CD14-positive monocyte (primary cell): ENCODE measurements at regions not wholly inside any gene's neighbourhood (a gene's known extent, or its start where the extent isn't known, plus 50 kb on each side); places are given as distances from the start of the nearest gene placed in this dataset.

Source experiments
- DNase-seq, 3 donors: peaks; one replicate each; pipeline ENCODE4 v3.0.0-alpha.2; 2011 to 2022
- H2AFZ ChIP-seq: 2 replicates; pipeline ENCODE4 v1.6.0; 2012; ENCODE audit warnings: mild to moderate bottlenecking, low read depth, low read length, inconsistent platforms; ENCODE audit not compliant: insufficient read depth, poor library complexity, severe bottlenecking
- H3K27ac ChIP-seq, 2 donors: 1 replicate in 1 of 2; 2 replicates in 1 of 2; pipeline ENCODE4 v1.5.1; 2012 to 2013; ENCODE audit warnings: low read length in 2 of 2, control low read depth in 1 of 2, inconsistent platforms in 1 of 2, low read depth in 1 of 2, mild to moderate bottlenecking in 1 of 2
- H3K27me3 ChIP-seq, 2 donors: one replicate each; pipeline versions ENCODE4 v1.6.0 to v1.6.1; 2011 to 2013; ENCODE audit warnings: low read length in 2 of 2; ENCODE audit not compliant: control insufficient read depth in 2 of 2, insufficient read depth in 2 of 2
- H3K36me3 ChIP-seq, 2 donors: replicated peaks in 1 of 2; 1 replicate in 1 of 2; 2 replicates in 1 of 2; pipeline versions ENCODE4 v1.5.1 to v1.6.1; 2012 to 2013; ENCODE audit warnings: low read length in 2 of 2, control low read depth in 1 of 2, inconsistent platforms in 1 of 2, mild to moderate bottlenecking in 1 of 2; ENCODE audit not compliant: insufficient read depth in 2 of 2, control insufficient read depth in 1 of 2
- H3K4me1 ChIP-seq, 2 donors: 1 replicate in 1 of 2; 2 replicates in 1 of 2; pipeline versions ENCODE4 v1.5.1 to v1.6.1; 2012 to 2013; ENCODE audit warnings: low read length in 2 of 2, control low read depth in 1 of 2, inconsistent platforms in 1 of 2, mild to moderate bottlenecking in 1 of 2, moderate library complexity in 1 of 2; ENCODE audit not compliant: insufficient read depth in 2 of 2, control insufficient read depth in 1 of 2
- H3K4me2 ChIP-seq: replicated peaks from 2 replicates; pipeline ENCODE3; 2012; ENCODE audit warnings: low read length, moderate library complexity, mild to moderate bottlenecking; ENCODE audit not compliant: poor library complexity, severe bottlenecking; ENCODE audit errors: extremely low read depth
- H3K4me3 ChIP-seq, 3 experiments: fragments of 200-600 bp in 1 of 3; sonication (generic) in 1 of 3; replicated peaks in 1 of 3; 1 replicate in 2 of 3; 2 replicates in 1 of 3; pipeline ENCODE4 v1.5.1; 2011 to 2013; ENCODE audit warnings: low read length in 3 of 3, mild to moderate bottlenecking in 3 of 3, control low read depth in 2 of 3, low read depth in 2 of 3, inconsistent platforms in 1 of 3, moderate library complexity in 1 of 3
- H3K79me2 ChIP-seq: 2 replicates; pipeline ENCODE4 v1.6.0; 2012; ENCODE audit warnings: mild to moderate bottlenecking, control low read depth, inconsistent platforms, low read length, moderate library complexity; ENCODE audit not compliant: insufficient read depth
- H3K9ac ChIP-seq: 2 replicates; pipeline ENCODE4 v1.6.0; 2017; ENCODE audit warnings: low read length, mild to moderate bottlenecking; ENCODE audit not compliant: insufficient read depth, poor library complexity, severe bottlenecking
- H3K9me3 ChIP-seq, 2 donors: replicated peaks in 1 of 2; 1 replicate in 1 of 2; 2 replicates in 1 of 2; pipeline versions ENCODE4 v1.5.1 to v1.6.1; 2012 to 2013; ENCODE audit warnings: low read length in 2 of 2, control low read depth in 1 of 2; ENCODE audit not compliant: control insufficient read depth in 1 of 2, insufficient read depth in 1 of 2
- H4K20me1 ChIP-seq: 2 replicates; pipeline ENCODE4 v1.6.0; 2012; ENCODE audit warnings: mild to moderate bottlenecking, low read length, control low read depth, moderate library complexity; ENCODE audit not compliant: insufficient read depth
- H3K27ac Mint-ChIP-seq, 7 donors: one replicate each; pipeline ENCODE4 v1.8.0; 2020; ENCODE audit warnings: mild to moderate bottlenecking in 7 of 7, mixed read lengths in 7 of 7, moderate library complexity in 6 of 7, inconsistent platforms in 2 of 7
- H3K27me3 Mint-ChIP-seq, 3 donors: one replicate each; pipeline ENCODE4 v1.8.0; 2021 to 2022; ENCODE audit warnings: low read depth in 3 of 3, mild to moderate bottlenecking in 3 of 3, mixed read lengths in 3 of 3, moderate library complexity in 3 of 3, inconsistent platforms in 1 of 3
- H3K36me3 Mint-ChIP-seq, 2 donors: one replicate each; pipeline ENCODE4 v1.8.0; 2020; ENCODE audit warnings: mixed read lengths in 2 of 2, inconsistent platforms in 1 of 2, mild to moderate bottlenecking in 1 of 2
- H3K4me1 Mint-ChIP-seq: one replicate; pipeline ENCODE4 v1.8.0; 2020; ENCODE audit warnings: mild to moderate bottlenecking, mixed read lengths
- H3K4me3 Mint-ChIP-seq, 2 donors: one replicate each; pipeline ENCODE4 v1.8.0; 2020; ENCODE audit warnings: mild to moderate bottlenecking in 2 of 2, mixed read lengths in 2 of 2, moderate library complexity in 1 of 2
- H3K9me3 Mint-ChIP-seq, 7 donors: one replicate each; pipeline ENCODE4 v1.8.0; 2020 to 2022; ENCODE audit warnings: mixed read lengths in 7 of 7, mild to moderate bottlenecking in 6 of 7, moderate library complexity in 6 of 7, inconsistent platforms in 2 of 7
- WGBS: methylation state at CpG from one replicate; pipeline ENCODE4 v1.1.5; 2013; ENCODE audit warnings: missing lambda C conversion rate; ENCODE audit not compliant: insufficient coverage; 5-methylcytosine and 5-hydroxymethylcytosine counted together
- intact Hi-C, 2 donors: fragments of 100-400 bp; cut with micrococcal nuclease; formaldehyde crosslinking; loops; one replicate each; pipeline versions ENCODE4 v1.15.0 to v1.15.1; 2023
- TF ChIP-seq, protein P1 (sequence below): fragments of 200-600 bp; IDR thresholded peaks from one replicate; pipeline ENCODE4 v1.8.0; 2022; ENCODE audit warnings: antibody characterized with exemption, mild to moderate bottlenecking

DNA sequence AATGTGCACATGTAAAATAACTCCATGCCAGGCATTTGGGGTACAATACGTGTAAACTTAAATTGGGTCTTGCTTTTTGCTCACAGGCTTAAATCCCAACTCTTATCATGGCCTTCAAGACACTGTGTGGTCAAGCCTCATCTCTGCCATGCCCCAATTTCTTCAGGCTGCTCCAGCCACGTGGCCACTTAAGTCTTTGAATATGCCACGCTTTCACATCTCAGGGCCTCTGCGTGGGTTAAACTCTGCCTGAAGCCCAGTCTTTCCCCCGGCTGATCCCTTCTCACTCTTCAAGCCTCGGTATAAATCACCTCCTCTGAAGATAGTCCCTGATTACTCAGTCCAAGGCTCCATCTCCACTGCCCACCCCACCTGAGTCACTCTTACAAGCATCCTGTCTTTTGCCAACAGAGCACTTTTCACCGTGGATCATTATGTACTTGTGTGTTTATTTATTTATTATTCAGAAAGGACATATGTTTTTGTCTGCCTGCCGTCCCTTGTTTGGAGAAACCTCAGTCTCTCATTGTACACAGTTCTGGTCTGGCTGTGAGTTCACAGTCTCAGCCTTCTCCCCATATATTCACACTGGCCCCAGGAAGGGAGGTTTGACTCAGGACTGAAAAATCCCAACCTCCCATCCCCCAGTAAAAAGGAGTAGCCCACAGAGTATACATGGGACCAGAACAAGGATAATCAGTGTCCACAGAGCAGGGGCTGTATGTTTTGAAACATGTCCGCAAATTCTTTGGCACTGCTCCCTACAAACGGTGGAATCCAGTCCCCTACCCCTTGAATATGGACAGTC lies 344.7 kb downstream of the MN1 start:
- Mint-ChIP-seq H3K27me3 (peaks cover 9 to 11% (median 9%) of the 10 kb centered on the region in 3 donors), H3K36me3 (no peaks in the 10 kb centered on the region), H3K9me3 (peaks cover 0 to 5% (median 0%) of the 10 kb centered on the region in 7 donors), H3K4me1 (no peaks in the 10 kb centered on the region), H3K27ac (no peak overlapping the region), H3K4me3 (no peak overlapping the region)
- H3K4me1 ChIP-seq, result no peaks in the 10 kb centered on the region
- H3K79me2 ChIP-seq, result no peaks in the 10 kb centered on the region
- intact Hi-C loops, result no loop called here
- H2AFZ ChIP-seq, result no peak overlapping the region
- H3K4me2 ChIP-seq, result no peak overlapping the region
- no peaks in the 10 kb centered on the region for H4K20me1 ChIP-seq
- H3K36me3 ChIP-seq, result no peaks in the 10 kb centered on the region
- TF ChIP-seq, protein P1, sequence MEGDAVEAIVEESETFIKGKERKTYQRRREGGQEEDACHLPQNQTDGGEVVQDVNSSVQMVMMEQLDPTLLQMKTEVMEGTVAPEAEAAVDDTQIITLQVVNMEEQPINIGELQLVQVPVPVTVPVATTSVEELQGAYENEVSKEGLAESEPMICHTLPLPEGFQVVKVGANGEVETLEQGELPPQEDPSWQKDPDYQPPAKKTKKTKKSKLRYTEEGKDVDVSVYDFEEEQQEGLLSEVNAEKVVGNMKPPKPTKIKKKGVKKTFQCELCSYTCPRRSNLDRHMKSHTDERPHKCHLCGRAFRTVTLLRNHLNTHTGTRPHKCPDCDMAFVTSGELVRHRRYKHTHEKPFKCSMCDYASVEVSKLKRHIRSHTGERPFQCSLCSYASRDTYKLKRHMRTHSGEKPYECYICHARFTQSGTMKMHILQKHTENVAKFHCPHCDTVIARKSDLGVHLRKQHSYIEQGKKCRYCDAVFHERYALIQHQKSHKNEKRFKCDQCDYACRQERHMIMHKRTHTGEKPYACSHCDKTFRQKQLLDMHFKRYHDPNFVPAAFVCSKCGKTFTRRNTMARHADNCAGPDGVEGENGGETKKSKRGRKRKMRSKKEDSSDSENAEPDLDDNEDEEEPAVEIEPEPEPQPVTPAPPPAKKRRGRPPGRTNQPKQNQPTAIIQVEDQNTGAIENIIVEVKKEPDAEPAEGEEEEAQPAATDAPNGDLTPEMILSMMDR, result no peak
- no peak overlapping the region for H3K27ac ChIP-seq
- H3K9ac ChIP-seq, result no peak overlapping the region
- DNase-seq, result no peak
- no peaks in the 10 kb centered on the region for H3K27me3 ChIP-seq
- no peaks in the 10 kb centered on the region for H3K9me3 ChIP-seq
- H3K4me3 ChIP-seq, result no peak overlapping the region
- 83% methylated on average over 8 of the region's 10 CpGs for WGBS

DNA sequence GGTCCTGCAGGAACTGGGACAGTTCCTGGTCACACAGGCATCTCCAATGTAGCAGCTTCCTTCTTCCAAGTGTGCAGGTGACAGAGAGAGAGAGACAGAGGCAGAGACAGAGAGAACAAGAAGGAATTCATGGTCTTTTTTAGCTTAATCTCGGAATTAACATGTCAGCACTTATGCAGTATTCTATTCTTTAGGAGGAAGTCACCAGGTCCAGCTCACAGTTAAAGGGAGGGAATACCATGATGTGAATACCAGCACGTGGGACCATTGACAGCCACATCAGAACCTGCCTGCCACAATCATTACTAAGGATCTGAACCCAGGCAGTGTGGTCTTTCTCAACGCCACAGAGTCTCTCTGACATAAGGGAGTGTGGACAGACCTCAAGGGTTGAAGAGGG lies 341.6 kb downstream of the MN1 start:
- WGBS, result no CpG with 5 or more reads among the region's 3 CpGs
- Histone ChIP-seq H3K4me2 (no peak overlapping the region), H3K4me3 (no peak overlapping the region), H3K9me3 (no peaks in the 10 kb centered on the region), H3K79me2 (no peaks in the 10 kb centered on the region), H4K20me1 (no peaks in the 10 kb centered on the region), H3K27ac (no peak overlapping the region), H3K36me3 (no peaks in the 10 kb centered on the region), H3K9ac (no peak overlapping the region), H3K4me1 (no peaks in the 10 kb centered on the region), H3K27me3 (no peaks in the 10 kb centered on the region), H2AFZ (no peak overlapping the region)
- H3K4me1 Mint-ChIP-seq, result no peaks in the 10 kb centered on the region
- peaks cover 0 to 2% (median 0%) of the 10 kb centered on the region in 7 donors for H3K9me3 Mint-ChIP-seq
- H3K4me3 Mint-ChIP-seq, result no peak overlapping the region
- H3K36me3 Mint-ChIP-seq, result no peaks in the 10 kb centered on the region
- H3K27ac Mint-ChIP-seq, result no peak overlapping the region
- no peak for DNase-seq
- intact Hi-C loops, result no loop called here
- peaks cover 7 to 14% (median 9%) of the 10 kb centered on the region in 3 donors for H3K27me3 Mint-ChIP-seq
- TF ChIP-seq, protein P1, result no peak
